B cell (primary cell): ENCODE measurements at regions not wholly inside any gene's neighbourhood (a gene's known extent, or its start where the extent isn't known, plus 50 kb on each side); places are given as distances from the start of the nearest gene placed in this dataset.

ENCODE experiments used
- ATAC-seq: fragments of 200-7000 bp; cut with Tn5 transposase; one replicate; pipeline ENCODE4 v1.10.0; 2021; ENCODE audit warnings: low read depth, mild to moderate bottlenecking, moderate number of reproducible peaks, moderate library complexity
- CTCF ChIA-PET: fragments of 350-600 bp; sonication (Branson Sonifier 250); formaldehyde crosslinking; loops from one replicate; lab custom pipeline; 2021; ENCODE audit warnings: antibody characterized with exemption, inconsistent platforms; lab: Charles Lee
- POLR2A ChIA-PET: fragments of 350-600 bp; sonication (Branson Sonifier 250); formaldehyde crosslinking; loops from one replicate; lab custom pipeline; 2021; ENCODE audit warnings: antibody characterized with exemption; lab: Charles Lee
- DNase-seq: peaks from one replicate; pipeline ENCODE4 v3.0.0; 2013
- H2AFZ ChIP-seq: 2 replicates; pipeline ENCODE4 v1.6.1; 2012; ENCODE audit warnings: mild to moderate bottlenecking, low read depth, low read length; ENCODE audit not compliant: insufficient read depth, poor library complexity, severe bottlenecking
- H3K27ac ChIP-seq, 2 donors: 1 replicate in 1 of 2; 2 replicates in 1 of 2; pipeline ENCODE4 v1.5.1; 2012 to 2013; ENCODE audit warnings: low read length in 2 of 2, mild to moderate bottlenecking in 2 of 2, moderate library complexity in 1 of 2
- H3K27me3 ChIP-seq, 4 experiments: fragments of 200-600 bp in 1 of 4; sonication (generic) in 1 of 4; replicated peaks in 1 of 4; 1 replicate in 2 of 4; 2 replicates in 2 of 4; pipeline versions ENCODE4 v1.6.1 to v1.7.0; 2013 to 2016; ENCODE audit warnings: low read length in 3 of 4, mild to moderate bottlenecking in 2 of 4, mixed read lengths in 1 of 4, moderate library complexity in 1 of 4; ENCODE audit not compliant: insufficient read depth in 4 of 4, control insufficient read depth in 3 of 4; ENCODE audit errors: control extremely low read depth in 1 of 4
- H3K36me3 ChIP-seq, 2 experiments: replicated peaks in 1 of 2; 1 replicate in 1 of 2; 2 replicates in 1 of 2; pipeline versions ENCODE4 v1.6.1 to v1.7.1; 2013; ENCODE audit warnings: low read length in 1 of 2; ENCODE audit not compliant: insufficient read depth in 2 of 2, control insufficient read depth in 1 of 2; ENCODE audit errors: control extremely low read depth in 1 of 2, extremely low read depth in 1 of 2
- H3K4me1 ChIP-seq, 2 donors: fragments of 200-600 bp in 1 of 2; sonication (generic) in 1 of 2; 1 replicate in 1 of 2; 2 replicates in 1 of 2; pipeline versions ENCODE4 v1.5.1 to v1.6.1; 2013 to 2017; ENCODE audit warnings: low read length in 2 of 2; ENCODE audit not compliant: control insufficient read depth in 2 of 2, insufficient read depth in 2 of 2
- H3K4me2 ChIP-seq: replicated peaks from 2 replicates; pipeline ENCODE3; 2012; ENCODE audit warnings: mild to moderate bottlenecking, low read depth, low read length; ENCODE audit not compliant: poor library complexity, severe bottlenecking
- H3K4me3 ChIP-seq, 5 experiments: fragments of 200-600 bp in 1 of 5; sonication (generic) in 1 of 5; 1 replicate in 3 of 5; 2 replicates in 2 of 5; pipeline versions ENCODE4 v1.5.1 to v1.7.0; 2011 to 2016; ENCODE audit warnings: low read length in 4 of 5, mild to moderate bottlenecking in 4 of 5, low read depth in 2 of 5, control low read depth in 1 of 5, moderate library complexity in 1 of 5; ENCODE audit not compliant: insufficient read depth in 1 of 5; ENCODE audit errors: control extremely low read depth in 1 of 5, extremely low read depth in 1 of 5
- H3K79me2 ChIP-seq: fragments of 200-600 bp; sonication (generic); one replicate; pipeline ENCODE4 v1.6.0; 2016; ENCODE audit warnings: low read length; ENCODE audit not compliant: control insufficient read depth, insufficient read depth
- H3K9ac ChIP-seq: fragments of 200-600 bp; sonication (generic); 2 replicates; pipeline ENCODE4 v1.6.1; 2017; ENCODE audit warnings: mild to moderate bottlenecking, low read length, moderate library complexity
- H3K9me3 ChIP-seq, 3 donors: one replicate each; pipeline versions ENCODE4 v1.6.1 to v1.7.1; 2013; ENCODE audit warnings: low read length in 2 of 3; ENCODE audit not compliant: control insufficient read depth in 2 of 3, insufficient read depth in 1 of 3; ENCODE audit errors: control extremely low read depth in 1 of 3
- H4K20me1 ChIP-seq: 2 replicates; pipeline ENCODE4 v1.6.0; 2012; ENCODE audit warnings: mild to moderate bottlenecking, low read length; ENCODE audit not compliant: insufficient read depth, control insufficient read depth, poor library complexity, severe bottlenecking
- H3K27ac Mint-ChIP-seq: one replicate; pipeline ENCODE4 v1.8.0; 2021; ENCODE audit warnings: mixed read lengths
- H3K27me3 Mint-ChIP-seq: one replicate; pipeline ENCODE4 v1.8.0; 2021; ENCODE audit warnings: mixed read lengths
- H3K4me1 Mint-ChIP-seq: one replicate; pipeline ENCODE4 v1.8.0; 2021; ENCODE audit warnings: mixed read lengths
- H3K4me3 Mint-ChIP-seq: one replicate; pipeline ENCODE4 v1.8.0; 2021; ENCODE audit warnings: mixed read lengths
- H3K9me3 Mint-ChIP-seq: one replicate; pipeline ENCODE4 v1.8.0; 2022; ENCODE audit warnings: mixed read lengths; ENCODE audit not compliant: insufficient read depth
- EZH2 ChIP-seq: IDR thresholded peaks from 2 replicates; pipeline ENCODE4 v1.6.1; 2012; ENCODE audit warnings: borderline replicate concordance, low read depth, mild to moderate bottlenecking, moderate library complexity, low read length; ENCODE audit not compliant: insufficient read depth, poor library complexity, severe bottlenecking
- WGBS: methylation state at CpG from one replicate; pipeline ENCODE4 v1.1.5; 2013; ENCODE audit warnings: missing lambda C conversion rate; ENCODE audit not compliant: insufficient coverage; 5-methylcytosine and 5-hydroxymethylcytosine counted together
- intact Hi-C: fragments of 100-400 bp; cut with micrococcal nuclease; formaldehyde crosslinking; loops from one replicate; pipeline ENCODE4 v1.10.0; 2022
- TF ChIP-seq, protein P1 (sequence below): fragments of 200-600 bp; IDR thresholded peaks from one replicate; pipeline ENCODE4 v1.8.0; 2022; ENCODE audit warnings: antibody characterized with exemption, mild to moderate bottlenecking

DNA sequence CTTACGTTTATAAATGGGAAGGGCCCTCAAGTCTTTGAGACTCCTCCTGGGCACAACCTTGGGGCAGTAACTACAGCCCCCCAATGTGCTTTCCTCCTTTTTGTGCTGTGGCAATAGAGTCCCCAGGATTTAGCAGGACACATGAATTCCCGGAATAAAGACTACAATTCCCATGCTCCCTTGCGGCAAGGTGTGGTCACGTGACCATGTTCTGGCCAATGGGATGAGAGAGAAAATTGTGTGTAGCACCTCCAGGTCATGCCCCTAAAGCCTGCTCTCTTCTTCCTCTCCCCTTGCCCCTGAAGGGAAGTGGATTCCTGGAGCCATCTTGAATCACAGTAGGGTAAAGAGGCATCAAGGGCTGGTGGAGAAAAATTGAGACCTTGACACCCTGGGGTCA is 295.1 kb upstream of the SFSWAP start:
- H3K4me1 ChIP-seq: no peaks in the 10 kb centered on the region
- H3K4me2 ChIP-seq: no peak overlapping the region
- no peaks in the 10 kb centered on the region for H3K36me3 ChIP-seq
- no peaks in the 10 kb centered on the region for H3K9me3 Mint-ChIP-seq
- H3K27ac ChIP-seq: no peak overlapping the region
- H4K20me1 ChIP-seq: no peaks in the 10 kb centered on the region
- peaks cover 4% of the 10 kb centered on the region for H3K27me3 Mint-ChIP-seq
- ChIA-PET POLR2A (no interaction called here), CTCF (interaction anchor here (1.0 kb wide), 1 partner anchor 9 kb away, joined by 3 read pairs; no protein-coding TSS in a partner anchor)
- no peak for DNase-seq
- ATAC-seq: no peak
- no peaks in the 10 kb centered on the region for H3K27me3 ChIP-seq
- no CpG with 5 or more reads among the region's 4 CpGs for WGBS
- no peak for TF ChIP-seq EZH2
- TF ChIP-seq, protein P1, sequence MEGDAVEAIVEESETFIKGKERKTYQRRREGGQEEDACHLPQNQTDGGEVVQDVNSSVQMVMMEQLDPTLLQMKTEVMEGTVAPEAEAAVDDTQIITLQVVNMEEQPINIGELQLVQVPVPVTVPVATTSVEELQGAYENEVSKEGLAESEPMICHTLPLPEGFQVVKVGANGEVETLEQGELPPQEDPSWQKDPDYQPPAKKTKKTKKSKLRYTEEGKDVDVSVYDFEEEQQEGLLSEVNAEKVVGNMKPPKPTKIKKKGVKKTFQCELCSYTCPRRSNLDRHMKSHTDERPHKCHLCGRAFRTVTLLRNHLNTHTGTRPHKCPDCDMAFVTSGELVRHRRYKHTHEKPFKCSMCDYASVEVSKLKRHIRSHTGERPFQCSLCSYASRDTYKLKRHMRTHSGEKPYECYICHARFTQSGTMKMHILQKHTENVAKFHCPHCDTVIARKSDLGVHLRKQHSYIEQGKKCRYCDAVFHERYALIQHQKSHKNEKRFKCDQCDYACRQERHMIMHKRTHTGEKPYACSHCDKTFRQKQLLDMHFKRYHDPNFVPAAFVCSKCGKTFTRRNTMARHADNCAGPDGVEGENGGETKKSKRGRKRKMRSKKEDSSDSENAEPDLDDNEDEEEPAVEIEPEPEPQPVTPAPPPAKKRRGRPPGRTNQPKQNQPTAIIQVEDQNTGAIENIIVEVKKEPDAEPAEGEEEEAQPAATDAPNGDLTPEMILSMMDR: no peak
- no peaks in the 10 kb centered on the region for H3K79me2 ChIP-seq
- intact Hi-C loops: no loop called here
- no peak overlapping the region for H3K4me3 Mint-ChIP-seq
- peaks cover 0 to 6% (median 0%) of the 10 kb centered on the region in 3 donors for H3K9me3 ChIP-seq
- H3K4me1 Mint-ChIP-seq: no peaks in the 10 kb centered on the region
- H2AFZ ChIP-seq: no peak overlapping the region
- no peak overlapping the region for H3K4me3 ChIP-seq
- H3K9ac ChIP-seq: no peak overlapping the region
- no peak overlapping the region for H3K27ac Mint-ChIP-seq

DNA sequence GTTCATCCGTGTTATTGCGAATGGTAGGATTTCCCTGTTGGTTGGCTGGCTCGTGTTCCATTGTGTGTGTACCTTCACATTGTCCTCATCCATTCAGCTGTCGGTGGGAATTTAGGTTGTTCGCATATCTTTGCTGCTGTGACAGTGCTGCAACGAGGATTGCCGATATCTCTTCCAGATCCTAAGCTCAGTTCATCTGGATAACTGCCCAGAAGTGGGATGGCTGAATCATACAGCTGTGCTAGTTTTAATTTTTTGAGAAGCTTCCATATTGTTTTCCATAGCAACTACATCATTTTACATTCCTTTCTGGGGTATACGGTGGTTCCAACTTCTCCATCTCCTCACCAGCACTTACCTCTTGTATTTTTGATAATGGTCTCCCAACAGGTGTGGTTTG is 292.8 kb upstream of the SFSWAP start:
- Histone ChIP-seq H4K20me1 (no peaks in the 10 kb centered on the region), H3K27ac (no peak overlapping the region), H3K79me2 (no peaks in the 10 kb centered on the region), H3K27me3 (peaks cover 0 to 8% (median 0%) of the 10 kb centered on the region in 4 experiments), H3K4me3 (no peak overlapping the region), H3K4me2 (no peak overlapping the region), H2AFZ (no peak overlapping the region), H3K36me3 (no peaks in the 10 kb centered on the region), H3K4me1 (no peaks in the 10 kb centered on the region), H3K9ac (no peak overlapping the region), H3K9me3 (peaks cover 0 to 10% (median 0%) of the 10 kb centered on the region in 3 donors)
- DNase-seq (no peak), ATAC-seq (no peak)
- Mint-ChIP-seq H3K27ac (no peak overlapping the region), H3K27me3 (peaks cover 9% of the 10 kb centered on the region), H3K4me3 (no peak overlapping the region), H3K4me1 (no peaks in the 10 kb centered on the region), H3K9me3 (no peaks in the 10 kb centered on the region)
- CTCF ChIA-PET: no interaction called here
- TF ChIP-seq EZH2: no peak
- TF ChIP-seq, protein P1: no peak
- POLR2A ChIA-PET: no interaction called here
- intact Hi-C loops: no loop called here
- 94% methylated on average over 6 of the region's 8 CpGs for WGBS
